Endothelial cell of umbilical vein (primary cell): ENCODE measurements at regions not wholly inside any gene's neighbourhood (a gene's known extent, or its start where the extent isn't known, plus 50 kb on each side); places are given as distances from the start of the nearest gene placed in this dataset.
"Not testable (repeated sequence)": the region's sequence is repeated elsewhere in the genome, so short reads cannot be mapped to it uniquely, and the experiment has no call there.

Experiments used
- BruUV-seq: library from RNA; stranded (reverse); fragments of 400-500 nt; replicated peaks from 2 replicates; lab custom pipeline; 2021; lab: Mats Ljungman, UMichigan
- CTCF ChIA-PET: fragments of 300-600, 350-600 bp; sonication (Branson Sonifier 250); formaldehyde crosslinking; loops from one replicate; lab custom pipeline; 2021; ENCODE audit warnings: antibody characterized with exemption, inconsistent platforms; lab: Charles Lee
- POLR2A ChIA-PET: fragments of 300-600, 350-600 bp; sonication (Branson Sonifier 250); formaldehyde crosslinking; loops from one replicate; lab custom pipeline; 2021; ENCODE audit warnings: antibody characterized with exemption, inconsistent platforms; lab: Charles Lee
- DNase-seq: peaks from one replicate; pipeline ENCODE4 v3.0.0-alpha.2; 2011; ENCODE audit warnings: low read depth, low spot score
- FAIRE-seq: peaks from 2 replicates; lab custom pipeline; 2011; peaks lifted over from hg19 to GRCh38; lab: Jason Lieb, UNC
- H2AFZ ChIP-seq: 2 replicates; pipeline ENCODE4 v1.6.0; 2012; ENCODE audit warnings: low read depth, low read length, control low read depth, inconsistent platforms
- H3K27ac ChIP-seq: 2 replicates; pipeline ENCODE4 v1.5.1; 2011; ENCODE audit warnings: low read depth, mild to moderate bottlenecking, control low read depth, low read length, moderate library complexity; ENCODE audit not compliant: insufficient read depth
- H3K27me3 ChIP-seq, 2 experiments: 2 replicates each; pipeline versions ENCODE4 v1.6.0 to v1.6.1; 2011; ENCODE audit warnings: low read length in 2 of 2, mixed read lengths in 1 of 2; ENCODE audit not compliant: control insufficient read depth in 2 of 2, insufficient read depth in 2 of 2
- H3K36me3 ChIP-seq, 2 experiments: 2 replicates in 1 of 2; 3 replicates in 1 of 2; pipeline ENCODE4 v1.5.1; 2011; ENCODE audit warnings: low read length in 2 of 2, mild to moderate bottlenecking in 1 of 2, moderate library complexity in 1 of 2; ENCODE audit not compliant: control insufficient read depth in 2 of 2, insufficient read depth in 2 of 2; ENCODE audit errors: extremely low read depth in 1 of 2
- H3K4me1 ChIP-seq: 3 replicates; pipeline ENCODE4 v1.5.1; 2011; ENCODE audit warnings: mild to moderate bottlenecking, low read length; ENCODE audit not compliant: control insufficient read depth, insufficient read depth; ENCODE audit errors: extremely low read depth
- H3K4me2 ChIP-seq: 2 replicates; pipeline ENCODE4 v1.6.1; 2011; ENCODE audit warnings: low read length, control low read depth, mixed read lengths; ENCODE audit not compliant: insufficient read depth
- H3K4me3 ChIP-seq, 3 experiments: fragments of 200-600 bp in 1 of 3; sonication (generic), shearing (Covaris generic) in 1 of 3; replicated peaks in 1 of 3; 2 replicates each; pipeline ENCODE4 v1.5.1; 2011 to 2016; ENCODE audit warnings: control low read depth in 3 of 3, low read length in 3 of 3, mild to moderate bottlenecking in 2 of 3, inconsistent platforms in 1 of 3, low read depth in 1 of 3, moderate library complexity in 1 of 3; ENCODE audit not compliant: insufficient read depth in 1 of 3
- H3K79me2 ChIP-seq: 2 replicates; pipeline ENCODE4 v1.6.0; 2012; ENCODE audit warnings: low read length, inconsistent platforms; ENCODE audit not compliant: control insufficient read depth, insufficient read depth
- H3K9ac ChIP-seq: replicated peaks from 2 replicates; pipeline ENCODE3; 2011; ENCODE audit warnings: low read length, control low read depth; ENCODE audit not compliant: insufficient read depth; ENCODE audit errors: extremely low read depth
- H3K9me1 ChIP-seq: replicated peaks from 3 replicates; pipeline ENCODE4 v1.6.0; 2011; ENCODE audit warnings: mild to moderate bottlenecking, low read length; ENCODE audit not compliant: control insufficient read depth, insufficient read depth; ENCODE audit errors: extremely low read depth
- H3K9me3 ChIP-seq: replicated peaks from 2 replicates; pipeline ENCODE4 v1.5.1; 2012; ENCODE audit warnings: low read length, inconsistent platforms; ENCODE audit not compliant: control insufficient read depth, insufficient read depth
- H4K20me1 ChIP-seq: replicated peaks from 2 replicates; pipeline ENCODE3; 2011; ENCODE audit warnings: mild to moderate bottlenecking, low read length; ENCODE audit not compliant: control insufficient read depth, insufficient read depth; ENCODE audit errors: extremely low read depth
- CTCF ChIP-seq, 2 donors: IDR thresholded peaks; 1 replicate in 1 of 2; 2 replicates in 1 of 2; pipeline ENCODE4 v1.5.1; 2011; ENCODE audit warnings: low read length in 2 of 2, mild to moderate bottlenecking in 2 of 2, moderate library complexity in 2 of 2, control low read depth in 1 of 2, inconsistent platforms in 1 of 2, low read depth in 1 of 2; ENCODE audit not compliant: insufficient read depth in 1 of 2; ENCODE audit errors: extremely low read depth in 1 of 2
- EZH2 ChIP-seq: IDR thresholded peaks from 2 replicates; pipeline ENCODE4 v1.6.1; 2012; ENCODE audit warnings: borderline replicate concordance, low read depth, mild to moderate bottlenecking, moderate library complexity, low read length, inconsistent platforms; ENCODE audit not compliant: severe bottlenecking
- FOS ChIP-seq: IDR thresholded peaks from 2 replicates; pipeline ENCODE4 v1.6.1; 2011; ENCODE audit warnings: mild to moderate bottlenecking, low read length, moderate library complexity, borderline replicate concordance; ENCODE audit not compliant: insufficient read depth
- GATA2 ChIP-seq: IDR thresholded peaks from 2 replicates; pipeline ENCODE4 v1.7.0; 2011; ENCODE audit warnings: low read depth, mild to moderate bottlenecking, moderate library complexity, mixed read lengths, low read length; ENCODE audit not compliant: insufficient read length, insufficient read depth
- JUN ChIP-seq: IDR thresholded peaks from 2 replicates; pipeline ENCODE4 v1.6.1; 2011; ENCODE audit warnings: borderline replicate concordance, low read depth; ENCODE audit not compliant: insufficient read length, insufficient read depth
- MAX ChIP-seq: IDR thresholded peaks from 2 replicates; pipeline ENCODE4 v1.6.1; 2011; ENCODE audit not compliant: insufficient read depth, insufficient read length
- MYC ChIP-seq: IDR thresholded peaks from one replicate; pipeline ENCODE4 v1.6.1; 2011; ENCODE audit warnings: mild to moderate bottlenecking, low read depth, low read length
- POLR2A ChIP-seq: IDR thresholded peaks from 2 replicates; pipeline ENCODE4 v1.6.1; 2012; ENCODE audit warnings: low read depth, mild to moderate bottlenecking, control low read depth, low read length
- POLR2AphosphoS5 ChIP-seq: IDR thresholded peaks from 2 replicates; pipeline ENCODE4 v1.6.1; 2012; ENCODE audit warnings: low read depth, mild to moderate bottlenecking, control low read depth, low read length, moderate library complexity; ENCODE audit not compliant: insufficient read depth
- dilution Hi-C: fragments of 300-500 bp; cut with MboI; formaldehyde crosslinking; loops from one replicate; pipeline ENCODE4 v1.15.0; 2019; ENCODE audit warnings: low sequenced_read_pairs; ENCODE audit not compliant: extremely low pct_ligation_motif_present
- intact Hi-C: fragments of 100-400 bp; cut with micrococcal nuclease; formaldehyde crosslinking; loops from one replicate; pipeline ENCODE4 v1.10.0; 2022

- Histone ChIP-seq H3K36me3 (no peaks in the 10 kb centered on the region), H3K4me3 (no peak overlapping the region), H3K4me1 (no peaks in the 10 kb centered on the region), H3K9me3 (no peaks in the 10 kb centered on the region), H2AFZ (no peak overlapping the region), H3K27me3 (no peaks in the 10 kb centered on the region), H3K9me1 (no peaks in the 10 kb centered on the region), H3K79me2 (no peaks in the 10 kb centered on the region), H3K27ac (no peak overlapping the region), H3K9ac (no peak overlapping the region), H4K20me1 (no peaks in the 10 kb centered on the region), H3K4me2 (no peak overlapping the region)
- FAIRE-seq (no peak), DNase-seq (no peak)
- no TSS peak for BruUV-seq
- dilution Hi-C loops: no loop called here
- ChIA-PET CTCF (no interaction called here), POLR2A (no interaction called here)
- intact Hi-C loops: no loop called here
- TF ChIP-seq FOS (no peak), POLR2AphosphoS5 (no peak), MAX (no peak), JUN (no peak), GATA2 (no peak), CTCF (IDR thresholded peaks at IDR 0.05; ENCODE audit: extremely low read depth in 1 of 2, insufficient read depth in 1 of 2, low read depth in 1 of 2, low read length in 2 of 2) (no peak), MYC (no peak), POLR2A (no peak), EZH2 (no peak)
These were observed 462.2 kb upstream of the CPXCR1 start for GRCh38 chrX:88284844-88285243.

GRCh38 chrX:88313972-88314371 lies 433.1 kb upstream of the CPXCR1 start:
- H2AFZ ChIP-seq, H3K36me3 ChIP-seq, H3K4me1 ChIP-seq, H3K9ac ChIP-seq, intact Hi-C loops, H3K27ac ChIP-seq, BruUV-seq, dilution Hi-C loops, H3K4me2 ChIP-seq, H3K27me3 ChIP-seq, FAIRE-seq, H3K79me2 ChIP-seq, H4K20me1 ChIP-seq, POLR2A ChIA-PET, H3K4me3 ChIP-seq, DNase-seq, CTCF ChIA-PET, H3K9me3 ChIP-seq, H3K9me1 ChIP-seq: not testable (repeated sequence)
